ENCODE measurements at regions not wholly inside any gene's neighbourhood (a gene's known extent, or its start where the extent isn't known, plus 50 kb on each side); places are given as distances from the start of the nearest gene placed in this dataset.

DNA sequence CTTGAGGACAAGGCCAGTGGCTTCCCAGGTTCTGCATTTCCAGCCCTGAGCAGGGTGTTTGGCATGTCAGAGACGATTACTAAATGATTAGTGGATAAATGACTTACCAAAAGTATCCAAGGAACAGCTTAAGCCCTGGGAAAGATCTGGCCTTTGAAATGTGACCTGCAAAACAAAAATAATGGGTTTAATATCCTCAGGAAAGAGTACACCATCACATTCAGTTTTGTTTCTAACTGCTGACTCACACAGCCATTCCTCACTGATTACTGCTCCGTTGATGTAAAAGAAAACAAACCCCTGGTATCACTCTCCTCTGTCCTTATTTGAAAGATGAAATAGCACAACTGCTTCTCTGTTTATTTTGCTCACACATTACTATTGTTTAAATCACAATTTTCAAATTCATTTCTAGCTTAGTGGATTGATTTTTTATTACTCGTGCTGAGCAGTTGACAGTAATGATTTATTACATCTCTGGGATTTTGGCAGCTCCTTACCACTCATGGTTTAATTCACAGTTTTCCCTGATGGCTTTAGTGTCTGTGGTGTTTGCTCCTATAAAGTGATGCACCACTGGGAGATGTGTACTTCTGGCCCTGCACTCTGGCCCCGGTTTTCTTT is 117.0 kb downstream of the CBLL2 start:
- H3K4me2 ChIP-seq (ENCODE audit: low read length) = no peak overlapping the region
- no peak overlapping the region for H3K27ac ChIP-seq (ENCODE audit: low read length)
- H3K9me2 ChIP-seq (ENCODE audit: insufficient read depth, low read length) = no peaks in the 10 kb centered on the region
- H4K20me1 ChIP-seq (ENCODE audit: insufficient read depth) = no peaks in the 10 kb centered on the region
- TF ChIP-seq, protein P1, sequence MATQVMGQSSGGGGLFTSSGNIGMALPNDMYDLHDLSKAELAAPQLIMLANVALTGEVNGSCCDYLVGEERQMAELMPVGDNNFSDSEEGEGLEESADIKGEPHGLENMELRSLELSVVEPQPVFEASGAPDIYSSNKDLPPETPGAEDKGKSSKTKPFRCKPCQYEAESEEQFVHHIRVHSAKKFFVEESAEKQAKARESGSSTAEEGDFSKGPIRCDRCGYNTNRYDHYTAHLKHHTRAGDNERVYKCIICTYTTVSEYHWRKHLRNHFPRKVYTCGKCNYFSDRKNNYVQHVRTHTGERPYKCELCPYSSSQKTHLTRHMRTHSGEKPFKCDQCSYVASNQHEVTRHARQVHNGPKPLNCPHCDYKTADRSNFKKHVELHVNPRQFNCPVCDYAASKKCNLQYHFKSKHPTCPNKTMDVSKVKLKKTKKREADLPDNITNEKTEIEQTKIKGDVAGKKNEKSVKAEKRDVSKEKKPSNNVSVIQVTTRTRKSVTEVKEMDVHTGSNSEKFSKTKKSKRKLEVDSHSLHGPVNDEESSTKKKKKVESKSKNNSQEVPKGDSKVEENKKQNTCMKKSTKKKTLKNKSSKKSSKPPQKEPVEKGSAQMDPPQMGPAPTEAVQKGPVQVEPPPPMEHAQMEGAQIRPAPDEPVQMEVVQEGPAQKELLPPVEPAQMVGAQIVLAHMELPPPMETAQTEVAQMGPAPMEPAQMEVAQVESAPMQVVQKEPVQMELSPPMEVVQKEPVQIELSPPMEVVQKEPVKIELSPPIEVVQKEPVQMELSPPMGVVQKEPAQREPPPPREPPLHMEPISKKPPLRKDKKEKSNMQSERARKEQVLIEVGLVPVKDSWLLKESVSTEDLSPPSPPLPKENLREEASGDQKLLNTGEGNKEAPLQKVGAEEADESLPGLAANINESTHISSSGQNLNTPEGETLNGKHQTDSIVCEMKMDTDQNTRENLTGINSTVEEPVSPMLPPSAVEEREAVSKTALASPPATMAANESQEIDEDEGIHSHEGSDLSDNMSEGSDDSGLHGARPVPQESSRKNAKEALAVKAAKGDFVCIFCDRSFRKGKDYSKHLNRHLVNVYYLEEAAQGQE (IDR thresholded peaks at IDR 0.05; ENCODE audit: borderline replicate concordance) = no peak
- TF ChIP-seq EP300 (conservative IDR thresholded peaks at IDR 0.05; ENCODE audit: poor library complexity, severe bottlenecking) = no peak
- TF ChIP-seq POLR2AphosphoS5 (IDR thresholded peaks at IDR 0.05) = no peak
- no peak for TF ChIP-seq TAF1 (IDR thresholded peaks at IDR 0.05; ENCODE audit: low read depth)
- no peaks in the 10 kb centered on the region for H3K36me3 ChIP-seq (ENCODE audit: insufficient read depth, low read length)
- no peaks in the 10 kb centered on the region for H3F3A ChIP-seq (ENCODE audit: insufficient read depth, low read length, poor library complexity, severe bottlenecking)
- H3K27me3 ChIP-seq (ENCODE audit: insufficient read depth, low read depth, low read length) = no peaks in the 10 kb centered on the region
- no peaks in the 10 kb centered on the region for H3K79me2 ChIP-seq (replicated peaks; ENCODE audit: insufficient read depth, low read length)
- H2AFZ ChIP-seq (ENCODE audit: low read depth, low read length) = no peak overlapping the region
- H3K9ac ChIP-seq (ENCODE audit: low read length) = no peak overlapping the region
- no peak overlapping the region for H3K4me3 ChIP-seq (ENCODE audit: low read length)
- no peaks in the 10 kb centered on the region for H3K9me3 ChIP-seq (ENCODE audit: low read length)

DNA sequence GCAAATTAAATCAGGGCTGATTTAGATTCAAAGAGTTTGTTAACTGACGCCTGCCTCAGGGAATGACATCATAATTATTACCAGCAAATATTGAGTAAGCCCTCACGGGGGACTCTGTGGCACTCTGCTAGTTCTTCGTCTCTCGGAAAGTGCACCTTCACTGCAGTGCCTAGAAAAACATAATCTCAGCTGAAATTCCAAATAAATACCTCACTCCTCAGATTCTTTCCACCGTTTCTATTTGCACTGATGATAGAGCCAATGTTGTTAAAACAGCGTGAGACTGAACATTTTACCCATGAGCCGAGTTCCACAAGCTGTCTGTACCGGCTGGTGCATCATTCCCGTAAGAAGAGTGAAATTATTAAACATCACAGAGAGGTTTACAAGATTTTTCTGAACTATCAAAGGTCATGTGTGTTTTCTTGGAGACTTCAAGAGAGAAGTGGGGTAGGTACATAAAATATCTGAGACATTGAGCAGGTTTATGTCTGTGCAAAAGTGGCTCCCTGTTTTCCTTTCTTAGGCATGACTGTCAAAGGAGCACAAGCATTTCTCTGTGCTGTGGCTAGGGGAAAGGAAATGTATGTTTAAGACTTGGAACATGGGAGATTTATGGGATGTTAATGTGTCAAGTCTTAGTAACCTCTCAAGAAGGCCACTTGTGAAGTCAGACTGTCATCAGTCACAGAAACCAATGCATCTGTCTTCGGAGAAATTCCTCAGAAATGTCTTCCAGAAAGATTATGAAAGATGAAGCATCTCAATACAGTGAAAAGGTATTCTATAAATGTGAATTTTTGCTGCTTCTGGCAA is 119.6 kb downstream of the CBLL2 start:
- Histone ChIP-seq H4K20me1 (ENCODE audit: insufficient read depth) (no peaks in the 10 kb centered on the region), H3K9ac (ENCODE audit: low read length) (peak overlapping the region; percentile 16), H3K4me2 (ENCODE audit: low read length) (no peak overlapping the region), H3F3A (ENCODE audit: insufficient read depth, low read length, poor library complexity, severe bottlenecking) (no peaks in the 10 kb centered on the region), H3K79me2 (replicated peaks; ENCODE audit: insufficient read depth, low read length) (no peaks in the 10 kb centered on the region), H3K9me2 (ENCODE audit: insufficient read depth, low read length) (no peaks in the 10 kb centered on the region), H3K9me3 (ENCODE audit: low read length) (no peaks in the 10 kb centered on the region), H3K27me3 (ENCODE audit: insufficient read depth, low read depth, low read length) (no peaks in the 10 kb centered on the region), H3K27ac (ENCODE audit: low read length) (peak overlapping the region; percentile 60), H3K36me3 (ENCODE audit: insufficient read depth, low read length) (no peaks in the 10 kb centered on the region), H2AFZ (ENCODE audit: low read depth, low read length) (no peak overlapping the region), H3K4me3 (ENCODE audit: low read length) (no peak overlapping the region)
- TF ChIP-seq MXI1 (conservative IDR thresholded peaks at IDR 0.05; ENCODE audit: poor library complexity, severe bottlenecking) = no peak
- TF ChIP-seq POLR2AphosphoS5 (IDR thresholded peaks at IDR 0.05) = no peak
- no peak for TF ChIP-seq SMC3 (conservative IDR thresholded peaks at IDR 0.05; ENCODE audit: poor library complexity)
- TF ChIP-seq, protein P1 (IDR thresholded peaks at IDR 0.05; ENCODE audit: borderline replicate concordance) = peak; percentile 24
- no peak for TF ChIP-seq RAD21 (conservative IDR thresholded peaks at IDR 0.05)
- no peak for TF ChIP-seq EZH2 (IDR thresholded peaks at IDR 0.05; ENCODE audit: borderline replicate concordance, insufficient read depth, low read length, poor library complexity, severe bottlenecking)

Measured in neural cell (in vitro differentiated cells).